ENCODE measurements at regions not wholly inside any gene's neighbourhood (a gene's known extent, or its start where the extent isn't known, plus 50 kb on each side); places are given as distances from the start of the nearest gene placed in this dataset.

GRCh38 chr2:237250599-237250998, 163.4 kb downstream of the COL6A3 start:
- DNase-seq = no peak

DNA sequence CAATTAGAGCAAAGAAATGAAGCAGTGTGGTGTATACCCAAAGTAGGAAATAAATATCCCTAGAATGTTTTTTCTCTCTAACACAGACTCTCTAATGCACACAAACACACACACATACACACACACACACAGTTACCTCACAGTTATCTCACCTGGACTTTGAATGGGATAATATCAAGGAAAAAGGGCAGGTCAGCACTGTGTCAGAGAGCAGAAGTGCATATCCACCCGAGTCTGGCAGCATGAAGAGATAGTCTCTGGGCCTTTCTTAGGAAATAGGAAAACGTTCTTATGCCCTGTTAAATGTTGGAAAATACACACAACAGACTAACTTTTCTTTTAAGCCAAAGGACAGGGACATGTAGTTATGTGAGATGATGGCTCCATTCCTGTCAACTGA, 162.0 kb downstream of the COL6A3 start:
- DNase-seq = no peak

- DNase-seq = no peak
Observed at GRCh38 chr2:237253046-237253702, 160.8 kb downstream of the COL6A3 start.

DNA sequence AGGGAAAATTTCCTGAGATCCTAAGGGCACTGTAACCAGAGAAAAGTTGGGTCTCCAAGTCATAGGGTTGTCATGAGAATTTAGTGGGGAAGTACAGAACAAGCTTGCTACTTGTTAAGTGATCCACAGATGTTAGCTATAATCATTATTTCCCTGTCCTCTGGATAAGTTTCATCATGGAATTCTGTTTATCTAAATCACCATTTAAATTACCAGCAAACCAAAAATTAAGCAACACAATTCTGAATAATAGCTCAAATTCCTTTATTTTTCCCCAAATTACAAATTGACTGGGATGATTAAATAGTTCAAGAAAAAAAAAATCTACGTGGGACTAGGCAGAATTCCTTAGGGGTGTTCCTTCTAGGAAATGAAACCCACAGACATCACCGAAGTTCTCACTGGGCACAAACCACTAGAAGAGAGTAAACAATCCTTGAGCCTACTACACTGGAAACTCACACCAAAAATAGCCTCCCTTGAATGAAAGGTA, 159.5 kb downstream of the COL6A3 start:
- DNase-seq = no peak

- DNase-seq = no peak
Observed at GRCh38 chr2:237254911-237255578, 158.9 kb downstream of the COL6A3 start.

DNA sequence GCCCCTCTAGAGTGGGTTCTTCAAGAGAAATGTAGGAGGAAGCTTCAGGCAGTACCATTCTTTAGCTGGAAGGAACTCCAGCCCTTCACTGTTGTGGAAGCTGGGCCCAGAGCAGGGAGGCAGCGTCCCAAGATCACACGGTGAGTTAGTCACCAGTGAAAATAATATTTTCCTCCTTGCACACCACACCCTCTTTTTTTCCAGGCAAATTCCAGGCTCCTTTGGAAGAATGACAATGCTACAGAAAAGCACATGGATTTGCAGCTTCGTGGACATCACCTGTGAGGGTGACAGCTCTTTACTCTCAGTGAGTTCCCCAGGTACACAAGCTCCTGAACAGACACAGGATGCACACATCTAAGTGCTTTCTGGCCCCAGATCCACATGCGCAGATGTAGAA, 157.1 kb downstream of the COL6A3 start:
- DNase-seq = no peak

- DNase-seq = no peak
Observed at GRCh38 chr2:237257471-237257951, 156.5 kb downstream of the COL6A3 start.

DNA sequence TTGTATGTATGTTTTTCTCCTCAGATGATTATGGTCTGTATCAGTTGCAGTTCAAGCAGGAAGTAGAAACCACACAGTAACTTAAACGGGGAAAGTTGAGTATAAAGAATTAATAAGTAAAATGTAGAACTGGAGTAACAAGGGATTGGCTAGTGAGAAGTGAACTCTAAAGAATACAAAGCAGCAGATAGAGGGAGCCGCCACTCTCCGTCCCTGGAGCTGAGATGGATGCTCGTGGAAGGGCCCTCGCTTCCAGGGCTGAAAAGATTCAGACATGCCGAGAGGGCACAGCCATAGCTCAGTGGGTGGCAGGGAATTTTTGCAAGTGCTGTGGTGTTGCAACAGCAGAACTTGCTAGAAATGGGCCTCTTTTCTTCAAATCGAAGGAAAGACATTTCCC, 155.8 kb downstream of the COL6A3 start:
- DNase-seq = peak; percentile 22

GRCh38 chr2:237258615-237259014, 155.3 kb downstream of the COL6A3 start:
- no peak for DNase-seq

DNA sequence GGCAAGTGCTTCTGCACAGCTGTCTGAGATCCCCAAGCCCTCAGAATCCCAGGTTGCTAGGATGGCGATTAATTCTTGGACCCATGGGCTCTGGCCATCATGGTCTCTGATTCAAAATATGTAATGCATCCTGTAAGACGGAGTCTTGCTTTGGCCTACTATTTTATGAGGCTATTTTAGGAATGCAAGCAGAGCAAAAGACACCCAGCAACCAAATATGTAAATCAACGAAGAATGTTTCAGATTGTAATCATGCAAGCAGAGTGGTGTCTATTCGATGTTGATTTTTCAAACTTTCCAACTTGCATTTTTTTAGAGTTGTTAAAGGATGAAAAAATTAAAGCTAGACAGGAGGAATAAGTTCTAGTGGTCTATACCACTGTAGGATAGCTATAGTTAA, 154.8 kb downstream of the COL6A3 start:
- DNase-seq = no peak

DNA sequence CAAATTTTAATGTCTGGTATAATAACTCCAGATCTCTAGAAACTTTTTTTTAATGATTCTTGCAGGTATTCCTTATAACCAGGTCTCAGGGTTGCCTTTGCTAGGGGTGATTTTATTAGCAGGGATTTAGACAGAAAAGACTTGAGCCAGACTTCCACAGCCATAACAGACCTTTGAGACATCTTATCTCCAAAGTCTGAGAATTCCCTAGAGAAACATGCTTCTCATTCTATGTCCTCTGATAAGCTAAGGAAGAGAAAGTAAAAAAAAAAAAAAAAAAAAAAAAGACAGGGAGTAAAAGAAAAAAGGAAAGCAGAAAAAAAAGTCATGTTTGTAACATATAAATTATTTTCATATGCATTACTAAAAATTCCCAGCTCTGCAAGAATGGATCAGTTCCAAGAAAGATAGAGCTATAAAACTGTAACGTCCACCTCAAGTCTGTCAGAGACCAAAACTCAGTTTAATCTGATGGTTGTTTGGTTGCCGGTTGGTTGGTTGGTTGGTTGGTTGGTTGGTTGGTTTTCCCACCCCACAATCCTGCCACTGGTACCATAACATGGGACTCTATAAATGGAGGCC, 153.8 kb downstream of the COL6A3 start:
- DNase-seq = no peak

GRCh38 chr2:237260686-237261085, 153.3 kb downstream of the COL6A3 start:
- no peak for DNase-seq

- no peak for DNase-seq
Observed at GRCh38 chr2:237261327-237261726, 152.6 kb downstream of the COL6A3 start.

DNA sequence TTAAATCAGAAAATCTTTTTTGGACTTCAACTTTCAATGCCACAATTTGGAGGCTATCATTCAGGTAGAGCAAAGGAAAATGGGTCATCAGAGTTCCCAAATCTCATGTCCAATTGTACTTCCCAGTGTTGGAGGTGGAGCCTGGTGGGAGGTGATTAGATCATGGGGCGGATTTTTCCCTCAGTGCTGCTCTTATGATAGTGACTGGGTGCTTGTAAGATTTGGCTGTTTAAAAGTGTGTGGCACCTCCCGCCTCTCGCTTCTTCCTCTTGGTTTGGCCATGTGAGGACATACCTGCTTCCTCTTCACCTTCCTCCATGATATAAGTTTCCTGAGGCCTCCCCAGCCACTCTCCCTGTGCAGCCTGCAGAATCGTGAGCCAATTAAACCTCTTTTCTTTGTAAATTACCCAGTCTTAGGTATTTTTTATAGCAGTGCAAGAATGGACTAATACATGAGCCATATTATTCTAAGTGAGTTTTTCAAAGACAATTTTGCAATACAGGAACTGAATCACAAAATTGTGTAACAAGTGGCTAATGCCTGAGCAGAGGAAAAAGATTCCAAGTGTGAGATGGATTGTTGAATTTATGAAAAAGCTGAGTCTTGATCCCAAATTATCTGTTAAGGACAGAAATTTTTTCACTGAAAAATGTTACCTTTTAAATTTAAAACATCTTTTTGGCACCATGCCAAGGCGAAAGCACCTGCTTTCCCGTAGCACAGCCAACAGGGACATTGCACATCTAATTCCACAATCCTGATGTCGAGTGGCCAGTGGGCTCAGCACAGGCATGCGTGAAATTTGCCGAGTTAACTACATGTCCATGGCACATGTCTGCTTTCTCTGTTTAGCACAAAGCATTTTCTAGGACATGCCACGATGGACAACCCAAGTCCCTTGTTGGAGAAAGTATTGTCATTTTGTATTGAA, 150.9 kb downstream of the COL6A3 start:
- peak; percentile 28 for DNase-seq

DNA sequence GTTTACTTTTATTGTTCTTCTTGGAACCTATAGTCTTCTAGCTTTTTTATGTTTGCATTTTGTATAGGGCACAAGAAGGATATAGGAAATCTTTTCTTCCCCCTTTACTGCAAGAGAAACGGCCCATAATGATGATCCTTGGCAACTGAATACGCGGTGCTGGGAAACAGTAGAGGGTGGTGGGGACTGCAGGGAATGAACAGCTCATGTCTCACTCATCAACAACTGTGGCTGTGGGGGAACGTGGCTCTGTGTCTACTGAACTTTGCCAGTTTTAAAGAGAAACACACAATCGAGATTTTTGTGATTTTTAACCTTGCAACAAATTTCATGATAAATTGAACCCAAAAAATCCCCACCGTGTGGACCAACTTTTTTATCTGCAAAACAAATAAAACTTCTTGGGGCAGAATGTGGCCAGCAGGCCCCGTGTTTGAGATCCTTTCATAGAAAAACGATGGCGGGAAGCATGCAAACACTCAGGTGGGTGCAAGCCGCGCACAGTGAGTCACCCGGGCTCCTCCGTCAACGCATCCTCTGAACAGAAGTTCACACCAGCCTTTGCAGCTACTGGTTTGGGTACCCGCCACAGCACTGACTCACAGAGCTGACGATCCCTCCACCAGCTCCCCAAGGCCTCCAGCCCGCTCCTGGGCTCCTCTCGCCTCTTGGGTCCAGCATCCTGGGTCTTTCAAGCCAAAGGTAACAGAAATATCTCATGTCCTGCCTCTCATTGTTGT, 149.3 kb downstream of the COL6A3 start:
- no peak for DNase-seq

GRCh38 chr2:237268004-237268708, 145.8 kb downstream of the COL6A3 start:
- DNase-seq = no peak

DNA sequence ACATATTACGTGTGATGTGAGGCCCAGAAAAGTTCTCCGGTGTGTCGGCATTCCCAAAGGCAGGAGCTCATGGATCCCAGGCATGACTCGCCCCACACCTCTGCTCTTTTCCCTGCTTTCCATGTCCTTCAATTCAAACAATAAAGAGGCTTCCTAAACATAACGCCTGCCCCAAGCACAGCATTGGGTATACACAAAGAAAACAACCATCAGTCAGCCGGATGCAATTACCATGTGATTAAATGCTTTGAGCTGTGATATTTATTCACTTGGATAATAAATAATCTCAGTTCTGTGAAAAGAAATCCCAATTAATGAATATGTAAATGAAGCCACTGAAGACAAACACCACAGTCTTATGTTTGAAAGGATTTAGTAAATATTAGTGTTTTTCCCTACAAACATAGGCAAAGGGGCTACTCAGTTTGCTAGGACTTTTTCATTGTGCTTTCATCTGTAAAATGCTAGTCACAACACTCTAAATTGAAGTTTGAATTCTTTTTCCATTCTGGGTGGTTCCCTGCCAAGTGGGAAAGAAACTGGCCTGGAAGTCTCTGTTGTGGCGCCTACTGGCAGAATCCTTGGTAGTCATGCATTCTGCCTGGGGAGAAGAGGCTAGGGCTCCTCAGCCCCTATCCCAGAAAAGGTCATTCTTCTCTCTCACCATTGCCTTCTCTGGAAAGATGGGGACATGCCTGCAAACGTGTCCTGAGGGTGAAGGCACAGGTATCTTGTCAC, 144.7 kb downstream of the COL6A3 start:
- no peak for DNase-seq

- no peak for DNase-seq
Observed at GRCh38 chr2:237270520-237270919, 143.4 kb downstream of the COL6A3 start.

DNA sequence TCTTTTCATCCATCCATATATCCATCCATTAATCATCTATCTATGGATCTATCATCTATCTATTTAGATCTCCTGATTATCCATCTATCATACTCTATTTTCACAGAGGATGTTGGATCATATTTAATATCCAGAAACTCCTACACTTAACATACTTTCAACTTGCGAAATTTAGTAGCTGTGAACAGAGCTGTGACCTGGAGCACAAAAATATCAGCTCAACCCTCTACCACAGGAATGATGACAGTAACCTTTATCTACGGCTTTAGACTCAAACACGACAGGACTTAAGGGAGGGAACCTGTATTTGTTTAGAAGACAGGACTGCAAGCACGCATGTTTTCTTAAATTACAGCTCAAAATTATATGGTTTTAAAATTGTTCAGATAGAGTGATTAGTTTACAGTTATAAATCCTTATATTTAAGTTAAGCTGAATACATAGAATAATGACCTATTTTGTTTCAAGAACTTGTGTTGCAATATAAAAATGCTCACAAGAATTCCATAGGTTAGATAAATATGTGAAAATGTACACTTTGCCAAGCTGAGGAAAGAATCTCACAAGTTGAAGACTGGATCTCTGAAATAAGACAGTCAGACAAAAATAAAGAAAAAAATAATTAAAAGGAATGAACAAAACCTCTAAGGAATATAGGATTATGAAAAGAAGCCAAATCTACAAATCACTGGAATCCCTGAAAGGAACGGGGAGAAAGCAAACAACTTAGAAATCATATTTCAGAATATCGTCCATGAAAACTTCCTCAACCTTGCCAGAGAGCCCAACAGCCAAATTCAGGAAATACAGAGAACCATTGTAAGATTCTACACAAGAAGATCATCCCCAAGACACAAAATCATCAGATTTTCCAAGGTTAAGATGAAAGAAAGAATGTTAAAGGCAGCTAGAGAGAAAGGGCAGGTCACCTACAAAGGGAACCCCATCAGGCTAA, 142.0 kb downstream of the COL6A3 start:
- DNase-seq = no peak

Measured in hematopoietic multipotent progenitor cell treated with erythropoietin and hydrocortisone succinate and interleukin-3 and kit ligand, for 4 days (in vitro differentiated cells).